ENCODE measurements at regions not wholly inside any gene's neighbourhood (a gene's known extent, or its start where the extent isn't known, plus 50 kb on each side); places are given as distances from the start of the nearest gene placed in this dataset.

GRCh38 chr1:87615491-87615890, 286.8 kb downstream of the LMO4 start:
- no peak for DNase-seq (ENCODE audit: low read depth in 2 of 2)

- no peak for DNase-seq (ENCODE audit: low read depth in 2 of 2)
These were observed 287.2 kb downstream of the LMO4 start for GRCh38 chr1:87615901-87616300.

- no peak for DNase-seq (ENCODE audit: low read depth in 2 of 2)
These were observed 292.1 kb downstream of the LMO4 start for GRCh38 chr1:87620807-87621206.

- DNase-seq (ENCODE audit: low read depth in 2 of 2): no peak
These were observed 301.0 kb downstream of the LMO4 start for GRCh38 chr1:87629673-87630072.

GRCh38 chr1:87632232-87632631, 303.6 kb downstream of the LMO4 start:
- no peak for DNase-seq (ENCODE audit: low read depth in 2 of 2)

GRCh38 chr1:87636198-87636892, 307.7 kb downstream of the LMO4 start:
- DNase-seq (ENCODE audit: low read depth in 2 of 2): no peak

GRCh38 chr1:87638636-87639035, 310.0 kb downstream of the LMO4 start:
- DNase-seq (ENCODE audit: low read depth in 2 of 2): no peak

GRCh38 chr1:87641996-87642395, 313.3 kb downstream of the LMO4 start:
- DNase-seq (ENCODE audit: low read depth in 2 of 2): no peak

- DNase-seq (ENCODE audit: low read depth in 2 of 2): no peak
These were observed 314.0 kb downstream of the LMO4 start for GRCh38 chr1:87642581-87643221.

- no peak for DNase-seq (ENCODE audit: low read depth in 2 of 2)
These were observed 315.4 kb downstream of the LMO4 start for GRCh38 chr1:87644033-87644578.

GRCh38 chr1:87644579-87645190, 316.0 kb downstream of the LMO4 start:
- DNase-seq (ENCODE audit: low read depth in 2 of 2): no peak

- DNase-seq (ENCODE audit: low read depth in 2 of 2): no peak
These were observed 318.9 kb downstream of the LMO4 start for GRCh38 chr1:87647430-87648177.

GRCh38 chr1:87648323-87649119, 319.8 kb downstream of the LMO4 start:
- DNase-seq (ENCODE audit: low read depth in 2 of 2): no peak

- no peak for DNase-seq (ENCODE audit: low read depth in 2 of 2)
These were observed 321.6 kb downstream of the LMO4 start for GRCh38 chr1:87650306-87650705.

- DNase-seq (ENCODE audit: low read depth in 2 of 2): no peak
These were observed 323.5 kb downstream of the LMO4 start for GRCh38 chr1:87652176-87652575.

GRCh38 chr1:87665151-87665550, 336.5 kb downstream of the LMO4 start:
- no peak for DNase-seq (ENCODE audit: low read depth in 2 of 2)

- DNase-seq (ENCODE audit: low read depth in 2 of 2): no peak
These were observed 338.0 kb downstream of the LMO4 start for GRCh38 chr1:87666681-87667080.

GRCh38 chr1:87669674-87670073, 341.0 kb downstream of the LMO4 start:
- no peak for DNase-seq (ENCODE audit: low read depth in 2 of 2)

GRCh38 chr1:87673309-87673708, 344.6 kb downstream of the LMO4 start:
- DNase-seq (ENCODE audit: low read depth in 2 of 2): no peak

- DNase-seq (ENCODE audit: low read depth in 2 of 2): no peak
These were observed 345.1 kb downstream of the LMO4 start for GRCh38 chr1:87673748-87674147.

- DNase-seq (ENCODE audit: low read depth in 2 of 2): no peak
These were observed 346.1 kb downstream of the LMO4 start for GRCh38 chr1:87674791-87675190.
